ENCODE measurements at regions not wholly inside any gene's neighbourhood (a gene's known extent, or its start where the extent isn't known, plus 50 kb on each side); places are given as distances from the start of the nearest gene placed in this dataset.

- DNase-seq (ENCODE audit: low spot score): no peak
Observed at GRCh38 chr16:79434771-79435170, 165.8 kb downstream of the MAF start.

GRCh38 chr16:79434092-79434491, 166.4 kb downstream of the MAF start:
- in situ Hi-C loops (cut with MboI; ENCODE audit: low sequenced_read_pairs, unreplicated experiment): no loop called here
- no peak for TF ChIP-seq CTCF (IDR thresholded peaks at IDR 0.05; ENCODE audit: borderline replicate concordance, control extremely low read depth, extremely low read depth, insufficient read depth, missing control alignments)

More at GRCh38 chr16:79434771-79435170, 165.8 kb downstream of the MAF start:
- no peak for TF ChIP-seq CTCF (IDR thresholded peaks at IDR 0.05; ENCODE audit: borderline replicate concordance, control extremely low read depth, extremely low read depth, insufficient read depth, missing control alignments)
- in situ Hi-C loops (cut with MboI; ENCODE audit: low sequenced_read_pairs, unreplicated experiment): no loop called here

GRCh38 chr16:79431923-79432322, 168.6 kb downstream of the MAF start:
- no peak for DNase-seq (ENCODE audit: low spot score)
- in situ Hi-C loops (cut with MboI; ENCODE audit: low sequenced_read_pairs, unreplicated experiment): no loop called here
- TF ChIP-seq CTCF (IDR thresholded peaks at IDR 0.05; ENCODE audit: borderline replicate concordance, control extremely low read depth, extremely low read depth, insufficient read depth, missing control alignments): no peak

More at GRCh38 chr16:79434092-79434491, 166.4 kb downstream of the MAF start:
- no peak for DNase-seq (ENCODE audit: low spot score)

- no peak for TF ChIP-seq CTCF (IDR thresholded peaks at IDR 0.05; ENCODE audit: borderline replicate concordance, control extremely low read depth, extremely low read depth, insufficient read depth, missing control alignments)
- in situ Hi-C loops (cut with MboI; ENCODE audit: low sequenced_read_pairs, unreplicated experiment): no loop called here
- no peak for DNase-seq (ENCODE audit: low spot score)
Observed at GRCh38 chr16:79430191-79430678, 170.3 kb downstream of the MAF start.

GRCh38 chr16:79429381-79430190, 171.0 kb downstream of the MAF start:
- TF ChIP-seq CTCF (IDR thresholded peaks at IDR 0.05; ENCODE audit: borderline replicate concordance, control extremely low read depth, extremely low read depth, insufficient read depth, missing control alignments): no peak

GRCh38 chr16:79426663-79427062, 173.9 kb downstream of the MAF start:
- in situ Hi-C loops (cut with MboI; ENCODE audit: low sequenced_read_pairs, unreplicated experiment): no loop called here
- TF ChIP-seq CTCF (IDR thresholded peaks at IDR 0.05; ENCODE audit: borderline replicate concordance, control extremely low read depth, extremely low read depth, insufficient read depth, missing control alignments): no peak
- DNase-seq (ENCODE audit: low spot score): no peak

More at GRCh38 chr16:79429381-79430190, 171.0 kb downstream of the MAF start:
- in situ Hi-C loops (cut with MboI; ENCODE audit: low sequenced_read_pairs, unreplicated experiment): no loop called here
- no peak for DNase-seq (ENCODE audit: low spot score)

All from GM13976 (cell line).